Small intestine (tissue), 7 donors: ENCODE measurements at regions not wholly inside any gene's neighbourhood (a gene's known extent, or its start where the extent isn't known, plus 50 kb on each side); places are given as distances from the start of the nearest gene placed in this dataset.
A peak's percentile ranks its signal among the peaks of the same experiment; 100 is the strongest.

Experiments
- DNase-seq, 2 donors: peaks; one replicate each; pipeline versions ENCODE4 v3.0.0 to v3.0.0-alpha.2; 2013
- FAIRE-seq: peaks from 2 replicates; lab custom pipeline; 2012; peaks lifted over from hg19 to GRCh38; lab: Jason Lieb, UNC
- H3K27ac ChIP-seq, 3 donors: one replicate each; pipeline ENCODE4 v1.5.1; 2013; ENCODE audit warnings: low read length in 2 of 3, mild to moderate bottlenecking in 2 of 3, control low read depth in 1 of 3, inconsistent platforms in 1 of 3, low read depth in 1 of 3, moderate library complexity in 1 of 3
- H3K27me3 ChIP-seq, 3 donors: one replicate each; pipeline ENCODE4 v1.6.1; 2013; ENCODE audit warnings: low read length in 3 of 3, inconsistent platforms in 1 of 3; ENCODE audit not compliant: control insufficient read depth in 3 of 3, insufficient read depth in 3 of 3
- H3K36me3 ChIP-seq, 3 donors: one replicate each; pipeline ENCODE4 v1.6.1; 2013; ENCODE audit warnings: low read length in 3 of 3, inconsistent platforms in 1 of 3, low read depth in 1 of 3, mild to moderate bottlenecking in 1 of 3, moderate library complexity in 1 of 3; ENCODE audit not compliant: control insufficient read depth in 3 of 3, insufficient read depth in 2 of 3
- H3K4me1 ChIP-seq, 3 donors: one replicate each; pipeline ENCODE4 v1.6.1; 2013; ENCODE audit warnings: low read length in 2 of 3, inconsistent platforms in 1 of 3, low read depth in 1 of 3, mild to moderate bottlenecking in 1 of 3, moderate library complexity in 1 of 3; ENCODE audit not compliant: control insufficient read depth in 3 of 3, insufficient read depth in 2 of 3
- H3K4me3 ChIP-seq, 3 donors: one replicate each; pipeline ENCODE4 v1.5.1; 2013; ENCODE audit warnings: low read length in 3 of 3, control low read depth in 1 of 3, inconsistent platforms in 1 of 3, low read depth in 1 of 3, mild to moderate bottlenecking in 1 of 3, moderate library complexity in 1 of 3
- H3K9me3 ChIP-seq, 2 donors: one replicate each; pipeline ENCODE4 v1.6.1; 2013; ENCODE audit warnings: low read depth in 1 of 2, low read length in 1 of 2; ENCODE audit not compliant: control insufficient read depth in 2 of 2, insufficient read depth in 1 of 2
- WGBS, 3 donors: extraction: QIAGEN DNeasy Blood & Tissue Kit; methylation state at CpG; one replicate each; pipeline ENCODE4 v1.1.7; 2013; 5-methylcytosine and 5-hydroxymethylcytosine counted together
- donor health status: healthy with polysubstance abuse.
- donor health status: control.
- donor health status: control.
- donor health status: Bipolar disorder and iron deficiency.
- donor health status: healthy.

GRCh38 chr7:109898-110556, 82.3 kb upstream of the FAM20C start:
- FAIRE-seq (no peak), DNase-seq (no peak)
- Histone ChIP-seq H3K36me3 (no peaks in the 10 kb centered on the region), H3K27ac (no peak overlapping the region), H3K4me3 (no peak overlapping the region), H3K27me3 (peaks cover 0 to 2% (median 0%) of the 10 kb centered on the region in 3 donors), H3K9me3 (no peaks in the 10 kb centered on the region), H3K4me1 (no peaks in the 10 kb centered on the region)
- 77 to 83% (median 80%) methylated on average over 21 of the region's 21 CpGs for WGBS, 3 donors

- FAIRE-seq (no peak), DNase-seq (no peak)
- H3K4me3 ChIP-seq: no peak overlapping the region
- H3K36me3 ChIP-seq: no peaks in the 10 kb centered on the region
- H3K27me3 ChIP-seq: peaks cover 0 to 2% (median 0%) of the 10 kb centered on the region in 3 donors
- no peaks in the 10 kb centered on the region for H3K4me1 ChIP-seq
- H3K27ac ChIP-seq: no peak overlapping the region
- H3K9me3 ChIP-seq: no peaks in the 10 kb centered on the region
- WGBS, 3 donors: 72 to 86% (median 85%) methylated on average over 11 of the region's 11 CpGs
Observed at GRCh38 chr7:110557-111232, 81.7 kb upstream of the FAM20C start.

GRCh38 chr7:111591-111990, 80.8 kb upstream of the FAM20C start:
- Histone ChIP-seq H3K4me1 (no peaks in the 10 kb centered on the region), H3K27me3 (peaks cover 0 to 2% (median 0%) of the 10 kb centered on the region in 3 donors), H3K4me3 (no peak overlapping the region), H3K36me3 (no peaks in the 10 kb centered on the region), H3K9me3 (no peaks in the 10 kb centered on the region), H3K27ac (no peak overlapping the region)
- DNase-seq (no peak), FAIRE-seq (no peak)
- 77 to 92% (median 92%) methylated on average over 1 of the region's 1 CpG for WGBS, 3 donors

GRCh38 chr7:112881-113280, 79.5 kb upstream of the FAM20C start:
- Histone ChIP-seq H3K4me1 (no peaks in the 10 kb centered on the region), H3K9me3 (no peaks in the 10 kb centered on the region), H3K27me3 (peaks cover 0 to 2% (median 0%) of the 10 kb centered on the region in 3 donors), H3K4me3 (no peak overlapping the region), H3K27ac (no peak overlapping the region), H3K36me3 (no peaks in the 10 kb centered on the region)
- no peak for DNase-seq
- WGBS, 3 donors: 79 to 88% (median 83%) methylated on average over 5 of the region's 5 CpGs
- FAIRE-seq: no peak

GRCh38 chr7:115274-115911, 77.0 kb upstream of the FAM20C start:
- WGBS, 3 donors: 62 to 72% (median 67%) methylated on average over 12 of the region's 12 CpGs
- Histone ChIP-seq H3K27ac (peak overlapping the region in 1 of 3 donors; percentile 70), H3K27me3 (peaks cover 0 to 4% (median 0%) of the 10 kb centered on the region in 3 donors), H3K36me3 (no peaks in the 10 kb centered on the region), H3K9me3 (no peaks in the 10 kb centered on the region), H3K4me3 (no peak overlapping the region), H3K4me1 (peaks cover 0 to 6% (median 0%) of the 10 kb centered on the region in 3 donors)
- FAIRE-seq (no peak), DNase-seq (peak; percentile 5 to 31)

- DNase-seq (no peak), FAIRE-seq (no peak)
- peak overlapping the region in 1 of 3 donors; percentile 28 for H3K27ac ChIP-seq
- H3K4me3 ChIP-seq: no peak overlapping the region
- 90 to 93% (median 92%) methylated on average over 19 of the region's 19 CpGs for WGBS, 3 donors
- H3K36me3 ChIP-seq: no peaks in the 10 kb centered on the region
- peaks cover 0 to 2% (median 0%) of the 10 kb centered on the region in 3 donors for H3K27me3 ChIP-seq
- no peaks in the 10 kb centered on the region for H3K9me3 ChIP-seq
- H3K4me1 ChIP-seq: peaks cover 0 to 16% (median 0%) of the 10 kb centered on the region in 3 donors
Observed at GRCh38 chr7:116188-116981, 76.0 kb upstream of the FAM20C start.

GRCh38 chr7:117836-118614, 74.3 kb upstream of the FAM20C start:
- no peak for FAIRE-seq
- H3K27ac ChIP-seq: peak overlapping the region in 1 of 3 donors; percentile 58
- no peaks in the 10 kb centered on the region for H3K36me3 ChIP-seq
- no peak for DNase-seq
- H3K4me3 ChIP-seq: no peak overlapping the region
- WGBS, 3 donors: 73 to 84% (median 79%) methylated on average over 12 to 20 of the region's 22 CpGs
- no peaks in the 10 kb centered on the region for H3K9me3 ChIP-seq
- peaks cover 0 to 16% (median 0%) of the 10 kb centered on the region in 3 donors for H3K4me1 ChIP-seq
- peaks cover 0 to 2% (median 0%) of the 10 kb centered on the region in 3 donors for H3K27me3 ChIP-seq
